A549 (cell line): ENCODE measurements at regions not wholly inside any gene's neighbourhood (a gene's known extent, or its start where the extent isn't known, plus 50 kb on each side); places are given as distances from the start of the nearest gene placed in this dataset.

Source experiments
- CBX8 ChIP-seq: fragments of 200-600 bp; sonication (generic); IDR thresholded peaks from 2 replicates; pipeline ENCODE4 v1.6.1; 2016
- CEBPB ChIP-seq, 2 experiments: fragments of >200 bp in 1 of 2; sonication (Bioruptor Twin) in 1 of 2; formaldehyde crosslinking in 1 of 2; IDR thresholded peaks; 2 replicates each; pipeline ENCODE4 v1.6.1; 2012 to 2016
- CTCF ChIP-seq: fragments of >200 bp; sonication (Bioruptor Twin); formaldehyde crosslinking; IDR thresholded peaks from 3 replicates; pipeline ENCODE4 v1.5.1; 2016
- EP300 ChIP-seq, 2 experiments: fragments of >200 bp; sonication (Bioruptor Twin); formaldehyde crosslinking; IDR thresholded peaks; 2 replicates in 1 of 2; 3 replicates in 1 of 2; pipeline ENCODE4 v1.6.1; 2016 to 2017
- HDAC2 ChIP-seq: fragments of 200-600 bp; sonication (generic); IDR thresholded peaks from 2 replicates; pipeline ENCODE4 v1.6.1; 2016
- MAX ChIP-seq: IDR thresholded peaks from 2 replicates; pipeline ENCODE4 v1.6.1; 2012
- POLR2A ChIP-seq: IDR thresholded peaks from 2 replicates; pipeline ENCODE4 v1.6.1; 2012; ENCODE audit warnings: mild to moderate bottlenecking, low read length
- RCOR1 ChIP-seq: fragments of 150-350 bp; IDR thresholded peaks from 2 replicates; pipeline ENCODE4 v1.6.1; 2014; ENCODE audit warnings: antibody characterized with exemption, low read length, low read depth
- REST ChIP-seq: fragments of 200-600 bp; sonication (generic); IDR thresholded peaks from 2 replicates; pipeline ENCODE4 v1.6.1; 2016; ENCODE audit warnings: antibody characterized with exemption, mild to moderate bottlenecking, moderate library complexity
- RFX5 ChIP-seq: fragments of 450-650 bp; IDR thresholded peaks from 2 replicates; pipeline ENCODE4 v1.7.1; 2014; ENCODE audit warnings: antibody characterized with exemption, mild to moderate bottlenecking, moderate library complexity
- ZNF302 ChIP-seq: fragments of 250-450 bp; sonication (Bioruptor Pico); IDR thresholded peaks from 2 replicates; pipeline ENCODE4 v1.9.0; 2021; ENCODE audit warnings: inconsistent platforms, mild to moderate bottlenecking, moderate library complexity

GRCh38 chr16:73823205-73823849, 473.3 kb upstream of the PSMD7 start:
- no peak for TF ChIP-seq CTCF
- no peak for TF ChIP-seq RFX5
- no peak for TF ChIP-seq POLR2A
- TF ChIP-seq REST = no peak
- no peak for TF ChIP-seq RCOR1
- TF ChIP-seq HDAC2 = no peak
- no peak for TF ChIP-seq ZNF302
- no peak for TF ChIP-seq MAX
- TF ChIP-seq CEBPB (IDR thresholded peaks at IDR 0.05) = no peak
- no peak for TF ChIP-seq CBX8
- no peak for TF ChIP-seq EP300 (IDR thresholded peaks at IDR 0.05)
